ENCODE measurements at regions not wholly inside any gene's neighbourhood (a gene's known extent, or its start where the extent isn't known, plus 50 kb on each side); places are given as distances from the start of the nearest gene placed in this dataset.

DNA sequence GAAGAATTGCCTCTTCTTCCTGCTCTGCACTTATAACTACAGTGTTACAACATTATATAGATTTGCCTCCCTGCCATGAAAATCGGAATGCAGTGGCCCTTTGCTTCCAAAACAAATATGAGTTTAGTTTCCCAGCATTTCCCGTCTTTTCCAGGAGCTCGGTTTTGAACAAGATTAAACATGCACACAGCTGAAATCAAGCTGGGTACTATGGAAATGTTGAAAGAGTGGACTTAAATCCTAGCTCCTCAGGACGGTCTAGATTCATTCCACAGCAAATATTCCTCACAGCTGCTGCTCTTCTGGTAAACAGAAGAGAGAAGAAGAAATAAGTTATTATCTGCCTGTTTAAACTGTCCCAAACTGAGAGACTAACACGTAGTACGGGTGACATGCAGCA lies 161.4 kb downstream of the PIK3R1 start:
- no peaks in the 10 kb centered on the region for H3K4me1 ChIP-seq (ENCODE audit: insufficient read depth, low read length, poor library complexity, severe bottlenecking)
- ChIA-PET POLR2A (ENCODE audit: low non-redundant PET) (no interaction called here), CTCF (no interaction called here)
- DNase-seq (ENCODE audit: low spot score): no peak
- no TSS peak for BruUV-seq (replicated peaks)
- intact Hi-C loops (cut with micrococcal nuclease; ENCODE audit: unreplicated experiment): no loop called here
- no peak overlapping the region for H3K27ac ChIP-seq (ENCODE audit: low read depth, low read length, poor library complexity, severe bottlenecking)
- no peaks in the 10 kb centered on the region for H3K27me3 ChIP-seq (replicated peaks; ENCODE audit: insufficient read depth, low read depth, low read length, poor library complexity)
- TF ChIP-seq, protein P1, sequence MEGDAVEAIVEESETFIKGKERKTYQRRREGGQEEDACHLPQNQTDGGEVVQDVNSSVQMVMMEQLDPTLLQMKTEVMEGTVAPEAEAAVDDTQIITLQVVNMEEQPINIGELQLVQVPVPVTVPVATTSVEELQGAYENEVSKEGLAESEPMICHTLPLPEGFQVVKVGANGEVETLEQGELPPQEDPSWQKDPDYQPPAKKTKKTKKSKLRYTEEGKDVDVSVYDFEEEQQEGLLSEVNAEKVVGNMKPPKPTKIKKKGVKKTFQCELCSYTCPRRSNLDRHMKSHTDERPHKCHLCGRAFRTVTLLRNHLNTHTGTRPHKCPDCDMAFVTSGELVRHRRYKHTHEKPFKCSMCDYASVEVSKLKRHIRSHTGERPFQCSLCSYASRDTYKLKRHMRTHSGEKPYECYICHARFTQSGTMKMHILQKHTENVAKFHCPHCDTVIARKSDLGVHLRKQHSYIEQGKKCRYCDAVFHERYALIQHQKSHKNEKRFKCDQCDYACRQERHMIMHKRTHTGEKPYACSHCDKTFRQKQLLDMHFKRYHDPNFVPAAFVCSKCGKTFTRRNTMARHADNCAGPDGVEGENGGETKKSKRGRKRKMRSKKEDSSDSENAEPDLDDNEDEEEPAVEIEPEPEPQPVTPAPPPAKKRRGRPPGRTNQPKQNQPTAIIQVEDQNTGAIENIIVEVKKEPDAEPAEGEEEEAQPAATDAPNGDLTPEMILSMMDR (conservative IDR thresholded peaks at IDR 0.05; ENCODE audit: low read depth, low read length): no peak
- TF ChIP-seq EZH2 (IDR thresholded peaks at IDR 0.05; ENCODE audit: borderline replicate concordance, low read depth, low read length, poor library complexity, severe bottlenecking): no peak
- no peak overlapping the region for H3K4me3 ChIP-seq (ENCODE audit: low read depth, low read length, poor library complexity, severe bottlenecking)
- H3K36me3 ChIP-seq (ENCODE audit: insufficient read depth, low read length, poor library complexity, severe bottlenecking): no peaks in the 10 kb centered on the region
- no peaks in the 10 kb centered on the region for H3K9me3 ChIP-seq (ENCODE audit: low read depth, low read length, poor library complexity, severe bottlenecking)

DNA sequence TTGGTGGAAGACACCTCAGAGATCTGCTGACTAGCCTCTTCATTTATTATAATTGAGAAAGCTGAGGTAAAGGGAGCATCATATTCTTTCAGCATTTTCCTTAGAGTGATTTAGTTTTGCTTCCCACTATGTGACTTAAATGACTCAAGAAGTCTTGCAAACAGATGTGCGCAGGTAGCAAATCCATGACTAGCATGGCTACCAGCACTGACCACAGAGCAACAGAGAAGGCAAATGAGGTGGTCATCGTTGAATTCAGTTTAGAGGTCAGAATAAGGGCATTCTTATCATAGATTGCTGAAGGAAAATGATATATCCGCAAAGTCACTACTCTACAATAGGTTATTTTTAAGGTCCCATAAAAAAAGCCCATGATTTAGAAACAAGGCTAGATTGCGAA lies 162.2 kb downstream of the PIK3R1 start:
- Histone ChIP-seq H3K4me3 (ENCODE audit: low read depth, low read length, poor library complexity, severe bottlenecking) (no peak overlapping the region), H3K27ac (ENCODE audit: low read depth, low read length, poor library complexity, severe bottlenecking) (no peak overlapping the region), H3K27me3 (replicated peaks; ENCODE audit: insufficient read depth, low read depth, low read length, poor library complexity) (no peaks in the 10 kb centered on the region), H3K36me3 (ENCODE audit: insufficient read depth, low read length, poor library complexity, severe bottlenecking) (no peaks in the 10 kb centered on the region), H3K9me3 (ENCODE audit: low read depth, low read length, poor library complexity, severe bottlenecking) (no peaks in the 10 kb centered on the region), H3K4me1 (ENCODE audit: insufficient read depth, low read length, poor library complexity, severe bottlenecking) (no peaks in the 10 kb centered on the region)
- TF ChIP-seq EZH2 (IDR thresholded peaks at IDR 0.05; ENCODE audit: borderline replicate concordance, low read depth, low read length, poor library complexity, severe bottlenecking): no peak
- TF ChIP-seq, protein P1 (conservative IDR thresholded peaks at IDR 0.05; ENCODE audit: low read depth, low read length): no peak
- no TSS peak for BruUV-seq (replicated peaks)
- intact Hi-C loops (cut with micrococcal nuclease; ENCODE audit: unreplicated experiment): no loop called here
- ChIA-PET CTCF (no interaction called here), POLR2A (ENCODE audit: low non-redundant PET) (no interaction called here)
- DNase-seq (ENCODE audit: low spot score): no peak

DNA sequence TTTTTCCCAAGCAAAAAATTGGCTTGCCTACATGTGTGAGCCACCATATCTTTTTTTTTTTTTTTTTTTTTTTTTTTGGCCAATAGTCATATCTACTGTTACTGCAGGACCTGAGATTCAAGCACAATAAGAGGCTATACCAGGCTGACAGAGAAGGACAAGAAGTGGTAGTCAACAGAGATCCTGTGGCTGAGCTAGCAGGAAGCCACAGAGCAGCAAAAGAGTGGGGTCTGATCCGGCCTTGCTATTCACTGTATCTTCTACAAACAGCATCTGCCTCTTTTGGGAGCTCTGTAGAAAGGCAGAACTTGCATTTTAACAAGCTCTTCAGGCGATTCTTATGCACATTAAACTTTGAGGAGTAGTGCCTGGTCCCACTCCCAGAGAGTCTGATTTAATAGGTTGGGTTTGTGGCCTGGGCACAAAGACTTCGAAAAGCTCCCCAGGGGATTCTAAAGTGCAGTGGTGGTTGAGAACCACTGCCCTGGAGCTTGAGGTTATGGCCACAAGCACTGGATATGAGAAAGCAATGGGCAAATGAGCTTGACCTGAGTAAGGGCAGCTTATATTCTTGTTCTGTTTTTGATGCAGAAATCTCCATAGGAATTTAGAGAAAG lies 162.8 kb downstream of the PIK3R1 start:
- CTCF ChIA-PET: no interaction called here
- Histone ChIP-seq H3K4me1 (ENCODE audit: insufficient read depth, low read length, poor library complexity, severe bottlenecking) (no peaks in the 10 kb centered on the region), H3K27me3 (replicated peaks; ENCODE audit: insufficient read depth, low read depth, low read length, poor library complexity) (no peaks in the 10 kb centered on the region), H3K4me3 (ENCODE audit: low read depth, low read length, poor library complexity, severe bottlenecking) (no peak overlapping the region), H3K27ac (ENCODE audit: low read depth, low read length, poor library complexity, severe bottlenecking) (no peak overlapping the region), H3K9me3 (ENCODE audit: low read depth, low read length, poor library complexity, severe bottlenecking) (no peaks in the 10 kb centered on the region), H3K36me3 (ENCODE audit: insufficient read depth, low read length, poor library complexity, severe bottlenecking) (no peaks in the 10 kb centered on the region)
- intact Hi-C loops (cut with micrococcal nuclease; ENCODE audit: unreplicated experiment): no loop called here
- POLR2A ChIA-PET (ENCODE audit: low non-redundant PET): no interaction called here
- TF ChIP-seq, protein P1 (conservative IDR thresholded peaks at IDR 0.05; ENCODE audit: low read depth, low read length): no peak
- TF ChIP-seq EZH2 (IDR thresholded peaks at IDR 0.05; ENCODE audit: borderline replicate concordance, low read depth, low read length, poor library complexity, severe bottlenecking): no peak
- no TSS peak for BruUV-seq (replicated peaks)
- no peak for DNase-seq (ENCODE audit: low spot score)

Measured in A673 (cell line).